ENCODE measurements at regions not wholly inside any gene's neighbourhood (a gene's known extent, or its start where the extent isn't known, plus 50 kb on each side); places are given as distances from the start of the nearest gene placed in this dataset.

GRCh38 chr17:73990290-73990689, 213.2 kb upstream of the RPL38 start:
- TF ChIP-seq POLR2AphosphoS5 (IDR thresholded peaks at IDR 0.05) (no peak), CTCF (IDR thresholded peaks at IDR 0.05) (no peak)

All from breast epithelium (tissue), 3 donors.